ENCODE measurements at regions not wholly inside any gene's neighbourhood (a gene's known extent, or its start where the extent isn't known, plus 50 kb on each side); places are given as distances from the start of the nearest gene placed in this dataset.

DNA sequence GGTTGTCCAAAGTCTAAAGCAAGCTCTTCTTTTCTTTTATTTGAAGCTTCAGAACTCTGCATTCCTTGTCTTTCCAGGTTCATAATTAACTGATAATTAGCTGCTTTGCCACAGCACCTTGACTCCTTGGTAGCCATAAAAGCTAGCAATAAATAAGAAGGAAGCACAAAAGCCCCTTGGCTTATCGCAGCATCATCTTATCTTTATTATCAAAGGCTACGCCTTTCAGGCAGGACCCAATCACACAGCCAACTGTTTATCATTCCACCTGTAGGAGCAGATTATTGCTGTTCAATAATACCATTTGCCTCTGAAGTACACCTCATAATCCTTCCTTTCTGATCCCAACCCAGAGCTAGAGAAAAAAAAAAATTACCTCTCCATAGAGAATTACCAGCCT, 489.2 kb downstream of the SATB2 start:
- H3K36me3 Mint-ChIP-seq (ENCODE audit: low read depth), result no peaks in the 10 kb centered on the region
- CTCF ChIA-PET, result no interaction called here
- TF ChIP-seq, protein P1, sequence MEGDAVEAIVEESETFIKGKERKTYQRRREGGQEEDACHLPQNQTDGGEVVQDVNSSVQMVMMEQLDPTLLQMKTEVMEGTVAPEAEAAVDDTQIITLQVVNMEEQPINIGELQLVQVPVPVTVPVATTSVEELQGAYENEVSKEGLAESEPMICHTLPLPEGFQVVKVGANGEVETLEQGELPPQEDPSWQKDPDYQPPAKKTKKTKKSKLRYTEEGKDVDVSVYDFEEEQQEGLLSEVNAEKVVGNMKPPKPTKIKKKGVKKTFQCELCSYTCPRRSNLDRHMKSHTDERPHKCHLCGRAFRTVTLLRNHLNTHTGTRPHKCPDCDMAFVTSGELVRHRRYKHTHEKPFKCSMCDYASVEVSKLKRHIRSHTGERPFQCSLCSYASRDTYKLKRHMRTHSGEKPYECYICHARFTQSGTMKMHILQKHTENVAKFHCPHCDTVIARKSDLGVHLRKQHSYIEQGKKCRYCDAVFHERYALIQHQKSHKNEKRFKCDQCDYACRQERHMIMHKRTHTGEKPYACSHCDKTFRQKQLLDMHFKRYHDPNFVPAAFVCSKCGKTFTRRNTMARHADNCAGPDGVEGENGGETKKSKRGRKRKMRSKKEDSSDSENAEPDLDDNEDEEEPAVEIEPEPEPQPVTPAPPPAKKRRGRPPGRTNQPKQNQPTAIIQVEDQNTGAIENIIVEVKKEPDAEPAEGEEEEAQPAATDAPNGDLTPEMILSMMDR (IDR thresholded peaks at IDR 0.05), result no peak

DNA sequence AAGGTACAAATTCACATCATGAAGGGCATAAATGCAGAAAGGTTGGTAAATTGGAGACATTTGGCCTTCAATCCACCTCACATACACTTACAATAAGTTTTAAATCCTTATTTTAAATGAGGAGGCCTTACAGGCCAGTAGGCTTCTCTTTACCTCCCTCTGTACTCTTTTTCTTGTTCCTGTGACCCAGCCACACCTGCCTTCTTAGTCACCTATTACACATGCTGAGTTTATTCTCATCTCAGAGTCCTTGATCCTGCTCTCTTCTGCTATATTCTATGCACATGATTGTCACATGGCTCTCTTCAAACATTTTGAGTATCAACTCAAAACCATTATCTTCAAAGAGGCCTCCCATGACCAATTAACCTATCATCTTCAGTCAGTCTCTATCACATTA, 491.5 kb downstream of the SATB2 start:
- no peak overlapping the region for H3K4me3 ChIP-seq (ENCODE audit: low read length)
- no peak for ATAC-seq (ENCODE audit: poor library complexity)
- H3K9me3 Mint-ChIP-seq, result no peaks in the 10 kb centered on the region
- no peak overlapping the region for H3K27ac Mint-ChIP-seq
- peaks cover 0 to 3% of the 10 kb centered on the region in 2 experiments for H3K9me3 ChIP-seq (ENCODE audit: control insufficient read depth in 1 of 2, insufficient read depth in 1 of 2, low read length in 2 of 2)
- no peak overlapping the region for H3K4me3 Mint-ChIP-seq
- intact Hi-C loops (cut with DNase I, micrococcal nuclease), result no loop called here
- H3K27me3 ChIP-seq (ENCODE audit: control insufficient read depth in 1 of 2, insufficient read depth in 2 of 2, low read length in 2 of 2), result no peaks in the 10 kb centered on the region
- no peak overlapping the region for H3K27ac ChIP-seq (ENCODE audit: low read depth in 1 of 2, low read length in 2 of 2)
- no peak for DNase-seq
- ChIA-PET POLR2A (no interaction called here), CTCF (interaction anchor here (0.5 kb wide), 1 partner anchor 9 kb away, joined by 3 read pairs; no protein-coding TSS in a partner anchor)
- no peaks in the 10 kb centered on the region for H3K4me1 Mint-ChIP-seq (ENCODE audit: low read depth)
- no peaks in the 10 kb centered on the region for H3K36me3 ChIP-seq (ENCODE audit: insufficient read depth, low read length)
- no peaks in the 10 kb centered on the region for H3K4me1 ChIP-seq (ENCODE audit: insufficient read depth, low read length)
- TF ChIP-seq, protein P1 (IDR thresholded peaks at IDR 0.05), result no peak
- H3K36me3 Mint-ChIP-seq (ENCODE audit: low read depth), result no peaks in the 10 kb centered on the region
- no peaks in the 10 kb centered on the region for H3K27me3 Mint-ChIP-seq

More for the DNA sequence above, 489.2 kb downstream of the SATB2 start:
- DNase-seq (no peak), ATAC-seq (ENCODE audit: poor library complexity) (no peak)
- POLR2A ChIA-PET, result no interaction called here
- H3K27me3 ChIP-seq (ENCODE audit: control insufficient read depth in 1 of 2, insufficient read depth in 2 of 2, low read length in 2 of 2), result no peaks in the 10 kb centered on the region
- Mint-ChIP-seq H3K9me3 (peaks cover 3% of the 10 kb centered on the region), H3K27ac (no peak overlapping the region), H3K4me3 (no peak overlapping the region), H3K4me1 (ENCODE audit: low read depth) (no peaks in the 10 kb centered on the region), H3K27me3 (no peaks in the 10 kb centered on the region)
- H3K27ac ChIP-seq (ENCODE audit: low read depth in 1 of 2, low read length in 2 of 2), result no peak overlapping the region
- no peaks in the 10 kb centered on the region for H3K36me3 ChIP-seq (ENCODE audit: insufficient read depth, low read length)
- intact Hi-C loops (cut with DNase I, micrococcal nuclease), result no loop called here
- no peak overlapping the region for H3K4me3 ChIP-seq (ENCODE audit: low read length)
- peaks cover 0 to 3% of the 10 kb centered on the region in 2 experiments for H3K9me3 ChIP-seq (ENCODE audit: control insufficient read depth in 1 of 2, insufficient read depth in 1 of 2, low read length in 2 of 2)
- no peaks in the 10 kb centered on the region for H3K4me1 ChIP-seq (ENCODE audit: insufficient read depth, low read length)

DNA sequence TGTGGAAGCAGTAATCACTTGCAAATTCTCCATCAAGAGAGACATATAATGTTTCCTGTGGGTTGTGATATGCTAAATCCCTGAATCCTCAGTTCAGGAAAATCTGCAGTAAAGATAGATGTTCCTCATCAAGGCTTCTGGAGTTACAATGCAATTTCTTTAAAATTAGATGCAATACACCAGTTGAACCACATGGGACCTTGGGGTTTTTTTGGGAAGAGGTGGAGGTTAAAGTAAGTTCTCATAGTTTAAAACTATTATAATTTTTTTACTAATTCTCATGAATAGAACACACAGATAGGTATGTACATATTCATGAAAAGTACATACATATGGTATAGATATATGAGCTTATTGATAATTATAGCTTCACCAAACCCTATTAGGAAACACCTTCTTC, 496.2 kb downstream of the SATB2 start:
- Mint-ChIP-seq H3K9me3 (no peaks in the 10 kb centered on the region), H3K36me3 (ENCODE audit: low read depth) (no peaks in the 10 kb centered on the region), H3K4me3 (no peak overlapping the region), H3K27ac (no peak overlapping the region), H3K4me1 (ENCODE audit: low read depth) (no peaks in the 10 kb centered on the region), H3K27me3 (no peaks in the 10 kb centered on the region)
- DNase-seq (no peak), ATAC-seq (ENCODE audit: poor library complexity) (no peak)
- Histone ChIP-seq H3K4me1 (ENCODE audit: insufficient read depth, low read length) (no peaks in the 10 kb centered on the region), H3K4me3 (ENCODE audit: low read length) (no peak overlapping the region), H3K27me3 (ENCODE audit: control insufficient read depth in 1 of 2, insufficient read depth in 2 of 2, low read length in 2 of 2) (no peaks in the 10 kb centered on the region), H3K36me3 (ENCODE audit: insufficient read depth, low read length) (no peaks in the 10 kb centered on the region), H3K9me3 (ENCODE audit: control insufficient read depth in 1 of 2, insufficient read depth in 1 of 2, low read length in 2 of 2) (peaks cover 0 to 3% of the 10 kb centered on the region in 2 experiments), H3K27ac (ENCODE audit: low read depth in 1 of 2, low read length in 2 of 2) (no peak overlapping the region)
- ChIA-PET CTCF (no interaction called here), POLR2A (no interaction called here)
- intact Hi-C loops (cut with DNase I, micrococcal nuclease), result no loop called here
- TF ChIP-seq, protein P1 (IDR thresholded peaks at IDR 0.05), result no peak
